ENCODE measurements at regions not wholly inside any gene's neighbourhood (a gene's known extent, or its start where the extent isn't known, plus 50 kb on each side); places are given as distances from the start of the nearest gene placed in this dataset.

DNA sequence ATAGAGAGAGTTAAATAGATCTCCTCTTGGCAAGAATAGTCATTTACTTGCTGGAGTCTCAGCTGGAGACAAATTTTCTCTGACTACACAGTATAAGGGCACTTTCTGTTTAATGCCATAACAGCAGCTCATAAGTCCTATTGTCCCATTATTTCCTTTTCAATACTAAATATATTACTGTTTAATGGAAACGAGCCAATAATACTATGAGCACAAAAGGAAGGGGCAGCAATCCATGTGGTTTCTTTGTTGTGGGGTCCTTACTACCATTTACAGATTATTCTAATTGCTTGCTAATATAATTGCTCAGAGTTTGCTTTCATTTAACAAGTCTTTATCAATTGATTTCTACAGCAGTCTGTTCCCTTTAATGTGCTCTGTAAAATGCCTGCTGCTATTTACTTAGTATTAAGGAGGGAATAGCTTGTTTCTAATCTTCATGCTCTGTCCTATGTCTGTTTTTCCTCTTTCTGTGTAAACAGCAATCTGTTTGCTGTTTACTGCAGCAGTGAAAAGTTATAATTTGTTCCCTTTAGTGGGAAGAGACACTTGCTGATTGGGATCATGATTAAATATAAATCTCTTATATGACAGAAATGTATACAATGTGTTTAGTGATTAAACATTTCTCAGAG lies 296.2 kb upstream of the SMIM30 start:
- Mint-ChIP-seq H3K27me3 (ENCODE audit: low read depth, poor library complexity) (no peaks in the 10 kb centered on the region), H3K36me3 (ENCODE audit: low read depth) (no peaks in the 10 kb centered on the region), H3K4me1 (no peaks in the 10 kb centered on the region), H3K4me3 (no peak overlapping the region), H3K9me3 (no peaks in the 10 kb centered on the region), H3K27ac (no peak overlapping the region)
- no peak for DNase-seq
- TF ChIP-seq, protein P1, sequence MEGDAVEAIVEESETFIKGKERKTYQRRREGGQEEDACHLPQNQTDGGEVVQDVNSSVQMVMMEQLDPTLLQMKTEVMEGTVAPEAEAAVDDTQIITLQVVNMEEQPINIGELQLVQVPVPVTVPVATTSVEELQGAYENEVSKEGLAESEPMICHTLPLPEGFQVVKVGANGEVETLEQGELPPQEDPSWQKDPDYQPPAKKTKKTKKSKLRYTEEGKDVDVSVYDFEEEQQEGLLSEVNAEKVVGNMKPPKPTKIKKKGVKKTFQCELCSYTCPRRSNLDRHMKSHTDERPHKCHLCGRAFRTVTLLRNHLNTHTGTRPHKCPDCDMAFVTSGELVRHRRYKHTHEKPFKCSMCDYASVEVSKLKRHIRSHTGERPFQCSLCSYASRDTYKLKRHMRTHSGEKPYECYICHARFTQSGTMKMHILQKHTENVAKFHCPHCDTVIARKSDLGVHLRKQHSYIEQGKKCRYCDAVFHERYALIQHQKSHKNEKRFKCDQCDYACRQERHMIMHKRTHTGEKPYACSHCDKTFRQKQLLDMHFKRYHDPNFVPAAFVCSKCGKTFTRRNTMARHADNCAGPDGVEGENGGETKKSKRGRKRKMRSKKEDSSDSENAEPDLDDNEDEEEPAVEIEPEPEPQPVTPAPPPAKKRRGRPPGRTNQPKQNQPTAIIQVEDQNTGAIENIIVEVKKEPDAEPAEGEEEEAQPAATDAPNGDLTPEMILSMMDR (IDR thresholded peaks at IDR 0.05) = no peak

- no peak for DNase-seq
- Mint-ChIP-seq H3K4me3 (no peak overlapping the region), H3K27ac (no peak overlapping the region), H3K27me3 (ENCODE audit: low read depth, poor library complexity) (no peaks in the 10 kb centered on the region), H3K4me1 (no peaks in the 10 kb centered on the region), H3K36me3 (ENCODE audit: low read depth) (no peaks in the 10 kb centered on the region), H3K9me3 (no peaks in the 10 kb centered on the region)
- TF ChIP-seq, protein P1 (IDR thresholded peaks at IDR 0.05) = no peak
These were observed 294.1 kb upstream of the SMIM30 start for GRCh38 chr7:113412410-113412809.

- no peak overlapping the region for H3K27ac Mint-ChIP-seq
- H3K4me1 Mint-ChIP-seq = no peaks in the 10 kb centered on the region
- H3K4me3 Mint-ChIP-seq = no peak overlapping the region
- H3K36me3 Mint-ChIP-seq (ENCODE audit: low read depth) = no peaks in the 10 kb centered on the region
- TF ChIP-seq, protein P1 (IDR thresholded peaks at IDR 0.05) = no peak
- DNase-seq = no peak
- no peaks in the 10 kb centered on the region for H3K27me3 Mint-ChIP-seq (ENCODE audit: low read depth, poor library complexity)
- no peaks in the 10 kb centered on the region for H3K9me3 Mint-ChIP-seq
These were observed 292.4 kb upstream of the SMIM30 start for GRCh38 chr7:113410796-113411195.

DNA sequence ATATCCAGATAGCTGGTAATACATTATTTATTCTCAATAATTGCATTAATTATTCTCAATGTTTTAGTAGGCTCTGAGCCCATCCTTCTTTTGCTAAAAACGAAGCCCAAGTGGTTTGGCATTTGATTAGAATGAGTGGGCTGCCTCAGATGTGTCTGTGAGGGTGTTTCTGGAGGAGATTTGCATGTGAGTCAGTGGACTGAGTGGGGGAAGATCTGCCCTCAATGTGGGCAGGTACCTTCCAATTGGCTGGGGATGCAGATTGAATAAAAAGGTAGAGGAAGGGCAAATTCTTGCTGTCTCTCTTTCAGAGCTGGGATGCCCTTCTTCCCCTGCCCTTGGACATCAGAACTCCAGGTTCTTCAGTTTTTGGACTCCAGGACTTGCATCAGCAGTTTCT lies 290.6 kb upstream of the SMIM30 start:
- no peak for DNase-seq
- H3K27me3 Mint-ChIP-seq (ENCODE audit: low read depth, poor library complexity) = no peaks in the 10 kb centered on the region
- H3K27ac Mint-ChIP-seq = no peak overlapping the region
- no peak overlapping the region for H3K4me3 Mint-ChIP-seq
- H3K36me3 Mint-ChIP-seq (ENCODE audit: low read depth) = no peaks in the 10 kb centered on the region
- TF ChIP-seq, protein P1 (IDR thresholded peaks at IDR 0.05) = no peak
- no peaks in the 10 kb centered on the region for H3K4me1 Mint-ChIP-seq
- no peaks in the 10 kb centered on the region for H3K9me3 Mint-ChIP-seq

DNA sequence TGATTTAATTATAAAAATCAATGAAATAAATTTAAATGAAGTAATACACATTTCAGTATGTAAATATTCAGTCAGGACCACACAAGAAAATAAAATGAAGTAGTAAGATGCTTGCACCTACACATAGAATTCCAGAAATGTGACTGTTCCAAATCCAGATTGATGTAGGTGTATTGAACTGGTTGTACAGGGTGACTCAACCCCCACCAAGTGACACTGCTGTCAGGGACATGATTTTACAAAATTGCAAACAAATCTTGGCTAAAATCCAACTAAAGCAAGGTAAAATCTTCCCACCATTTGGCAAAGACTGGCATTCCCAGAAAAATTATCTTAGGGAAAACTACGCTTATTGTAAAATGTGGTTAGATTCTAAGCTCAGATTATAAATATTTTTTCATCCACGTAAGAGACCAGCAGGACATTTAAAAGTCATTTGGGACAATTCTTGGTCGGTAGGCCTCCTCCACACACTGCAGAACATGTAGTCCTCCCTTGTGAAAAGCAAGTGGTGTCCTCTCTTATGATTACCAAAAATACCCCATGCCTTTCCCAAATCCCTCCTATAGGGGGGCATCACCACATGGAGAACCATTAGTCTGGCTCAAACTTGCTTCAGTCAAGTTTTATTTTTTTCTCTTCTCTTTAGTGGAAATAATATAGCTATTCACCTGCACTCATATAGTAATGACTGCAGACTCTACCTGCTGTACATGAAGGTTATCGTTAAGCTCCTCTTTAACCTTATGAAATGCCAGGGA lies 287.1 kb upstream of the SMIM30 start:
- H3K9me3 Mint-ChIP-seq = no peaks in the 10 kb centered on the region
- no peaks in the 10 kb centered on the region for H3K36me3 Mint-ChIP-seq (ENCODE audit: low read depth)
- no peaks in the 10 kb centered on the region for H3K27me3 Mint-ChIP-seq (ENCODE audit: low read depth, poor library complexity)
- DNase-seq = no peak
- no peak overlapping the region for H3K4me3 Mint-ChIP-seq
- TF ChIP-seq, protein P1 (IDR thresholded peaks at IDR 0.05) = no peak
- no peak overlapping the region for H3K27ac Mint-ChIP-seq
- H3K4me1 Mint-ChIP-seq = no peaks in the 10 kb centered on the region

GRCh38 chr7:113404245-113404644 lies 285.9 kb upstream of the SMIM30 start:
- no peak overlapping the region for H3K27ac Mint-ChIP-seq
- H3K36me3 Mint-ChIP-seq (ENCODE audit: low read depth) = no peaks in the 10 kb centered on the region
- H3K9me3 Mint-ChIP-seq = no peaks in the 10 kb centered on the region
- no peak overlapping the region for H3K4me3 Mint-ChIP-seq
- H3K27me3 Mint-ChIP-seq (ENCODE audit: low read depth, poor library complexity) = no peaks in the 10 kb centered on the region
- H3K4me1 Mint-ChIP-seq = no peaks in the 10 kb centered on the region
- DNase-seq = peak; percentile 15
- TF ChIP-seq, protein P1 (IDR thresholded peaks at IDR 0.05) = peak; percentile 34

Data from nephron progenitor cell (in vitro differentiated cells).